GM23338 (cell line): ENCODE measurements at regions not wholly inside any gene's neighbourhood (a gene's known extent, or its start where the extent isn't known, plus 50 kb on each side); places are given as distances from the start of the nearest gene placed in this dataset.

Experiments used
- CREB1 ChIP-seq: fragments of 250-450 bp; sonication (Bioruptor Pico); IDR thresholded peaks from 2 replicates; pipeline ENCODE4 v1.5.0; 2020; ENCODE audit warnings: low read depth, mild to moderate bottlenecking, moderate library complexity
- EZH2 ChIP-seq: fragments of 200-600 bp; sonication (generic); IDR thresholded peaks from one replicate; pipeline ENCODE4 v1.8.0; 2017; ENCODE audit warnings: antibody characterized with exemption, mild to moderate bottlenecking, low read depth; ENCODE audit not compliant: unreplicated experiment
- EZH2phosphoT487 ChIP-seq: fragments of 200-600 bp; sonication (generic); IDR thresholded peaks from one replicate; pipeline ENCODE4 v1.8.1; 2018; ENCODE audit warnings: antibody characterized with exemption; ENCODE audit not compliant: unreplicated experiment
- JUNB ChIP-seq: IDR thresholded peaks from one replicate; pipeline ENCODE4 v1.6.1; 2016; ENCODE audit warnings: antibody characterized with exemption; ENCODE audit not compliant: unreplicated experiment
- NANOG ChIP-seq: IDR thresholded peaks from 2 replicates; pipeline ENCODE4 v1.6.1; 2016; ENCODE audit warnings: antibody characterized with exemption, borderline replicate concordance
- POLR2AphosphoS5 ChIP-seq: IDR thresholded peaks from 2 replicates; pipeline ENCODE4 v1.6.1; 2016; ENCODE audit warnings: antibody characterized with exemption, low read depth
- REST ChIP-seq: IDR thresholded peaks from one replicate; pipeline ENCODE4 v1.6.1; 2018; ENCODE audit warnings: antibody characterized with exemption; ENCODE audit not compliant: unreplicated experiment
- STAT1 ChIP-seq: IDR thresholded peaks from one replicate; pipeline ENCODE4 v1.6.1; 2016; ENCODE audit warnings: antibody characterized with exemption; ENCODE audit not compliant: unreplicated experiment
- ZNF331 ChIP-seq: fragments of 250-450 bp; sonication (Bioruptor Pico); IDR thresholded peaks from 2 replicates; pipeline ENCODE4 v1.5.0; 2020; ENCODE audit warnings: low read depth, mild to moderate bottlenecking, moderate library complexity
- TF ChIP-seq, protein P1 (sequence below), 2 experiments: fragments of 200-600 bp in 1 of 2; sonication (generic) in 1 of 2; conservative IDR thresholded peaks; 2 replicates each; pipeline versions ENCODE4 v1.5.1 to v1.6.1; 2016 to 2017; ENCODE audit warnings: antibody characterized with exemption in 2 of 2, low read depth in 2 of 2, mild to moderate bottlenecking in 2 of 2, moderate library complexity in 1 of 2
- TF ChIP-seq, protein P2 (sequence below): IDR thresholded peaks from 2 replicates; pipeline ENCODE4 v1.6.1; 2016; ENCODE audit warnings: antibody characterized with exemption
- TF ChIP-seq, protein P3 (sequence below): fragments of 250-450 bp; sonication (Bioruptor Pico); IDR thresholded peaks from 2 replicates; pipeline ENCODE4 v1.5.0; 2020; ENCODE audit warnings: mild to moderate bottlenecking, moderate library complexity

DNA sequence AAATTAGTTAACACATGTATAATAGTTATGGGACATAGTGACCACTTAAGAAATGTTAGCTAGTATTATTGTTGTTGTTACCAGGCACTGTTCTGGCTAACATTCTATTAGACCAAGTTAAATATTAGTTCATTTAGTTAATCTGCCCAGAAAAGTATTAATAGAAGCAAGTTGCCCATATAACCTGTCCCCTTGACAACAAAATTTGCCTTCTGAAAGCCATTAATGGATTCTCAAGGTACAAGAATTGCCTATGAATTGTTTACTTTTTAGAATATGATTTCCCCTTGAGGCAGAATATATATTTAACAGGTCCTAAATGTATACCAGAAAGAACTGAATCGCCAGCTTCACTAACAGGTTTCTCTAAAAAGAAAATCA is 167.3 kb upstream of the TMCC3 start:
- TF ChIP-seq POLR2AphosphoS5 = no peak
- TF ChIP-seq, protein P1, sequence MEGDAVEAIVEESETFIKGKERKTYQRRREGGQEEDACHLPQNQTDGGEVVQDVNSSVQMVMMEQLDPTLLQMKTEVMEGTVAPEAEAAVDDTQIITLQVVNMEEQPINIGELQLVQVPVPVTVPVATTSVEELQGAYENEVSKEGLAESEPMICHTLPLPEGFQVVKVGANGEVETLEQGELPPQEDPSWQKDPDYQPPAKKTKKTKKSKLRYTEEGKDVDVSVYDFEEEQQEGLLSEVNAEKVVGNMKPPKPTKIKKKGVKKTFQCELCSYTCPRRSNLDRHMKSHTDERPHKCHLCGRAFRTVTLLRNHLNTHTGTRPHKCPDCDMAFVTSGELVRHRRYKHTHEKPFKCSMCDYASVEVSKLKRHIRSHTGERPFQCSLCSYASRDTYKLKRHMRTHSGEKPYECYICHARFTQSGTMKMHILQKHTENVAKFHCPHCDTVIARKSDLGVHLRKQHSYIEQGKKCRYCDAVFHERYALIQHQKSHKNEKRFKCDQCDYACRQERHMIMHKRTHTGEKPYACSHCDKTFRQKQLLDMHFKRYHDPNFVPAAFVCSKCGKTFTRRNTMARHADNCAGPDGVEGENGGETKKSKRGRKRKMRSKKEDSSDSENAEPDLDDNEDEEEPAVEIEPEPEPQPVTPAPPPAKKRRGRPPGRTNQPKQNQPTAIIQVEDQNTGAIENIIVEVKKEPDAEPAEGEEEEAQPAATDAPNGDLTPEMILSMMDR (conservative IDR thresholded peaks at IDR 0.05; ENCODE audit: low read depth in 2 of 2) = no peak
- TF ChIP-seq, protein P2, sequence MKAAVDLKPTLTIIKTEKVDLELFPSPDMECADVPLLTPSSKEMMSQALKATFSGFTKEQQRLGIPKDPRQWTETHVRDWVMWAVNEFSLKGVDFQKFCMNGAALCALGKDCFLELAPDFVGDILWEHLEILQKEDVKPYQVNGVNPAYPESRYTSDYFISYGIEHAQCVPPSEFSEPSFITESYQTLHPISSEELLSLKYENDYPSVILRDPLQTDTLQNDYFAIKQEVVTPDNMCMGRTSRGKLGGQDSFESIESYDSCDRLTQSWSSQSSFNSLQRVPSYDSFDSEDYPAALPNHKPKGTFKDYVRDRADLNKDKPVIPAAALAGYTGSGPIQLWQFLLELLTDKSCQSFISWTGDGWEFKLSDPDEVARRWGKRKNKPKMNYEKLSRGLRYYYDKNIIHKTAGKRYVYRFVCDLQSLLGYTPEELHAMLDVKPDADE = no peak
- TF ChIP-seq JUNB = no peak
- no peak for TF ChIP-seq REST
- no peak for TF ChIP-seq EZH2
- no peak for TF ChIP-seq CREB1 (CRISPR knock-in tag)
- TF ChIP-seq EZH2phosphoT487 = no peak
- TF ChIP-seq ZNF331 (CRISPR knock-in tag) = no peak
- TF ChIP-seq STAT1 = no peak
- TF ChIP-seq, protein P3, sequence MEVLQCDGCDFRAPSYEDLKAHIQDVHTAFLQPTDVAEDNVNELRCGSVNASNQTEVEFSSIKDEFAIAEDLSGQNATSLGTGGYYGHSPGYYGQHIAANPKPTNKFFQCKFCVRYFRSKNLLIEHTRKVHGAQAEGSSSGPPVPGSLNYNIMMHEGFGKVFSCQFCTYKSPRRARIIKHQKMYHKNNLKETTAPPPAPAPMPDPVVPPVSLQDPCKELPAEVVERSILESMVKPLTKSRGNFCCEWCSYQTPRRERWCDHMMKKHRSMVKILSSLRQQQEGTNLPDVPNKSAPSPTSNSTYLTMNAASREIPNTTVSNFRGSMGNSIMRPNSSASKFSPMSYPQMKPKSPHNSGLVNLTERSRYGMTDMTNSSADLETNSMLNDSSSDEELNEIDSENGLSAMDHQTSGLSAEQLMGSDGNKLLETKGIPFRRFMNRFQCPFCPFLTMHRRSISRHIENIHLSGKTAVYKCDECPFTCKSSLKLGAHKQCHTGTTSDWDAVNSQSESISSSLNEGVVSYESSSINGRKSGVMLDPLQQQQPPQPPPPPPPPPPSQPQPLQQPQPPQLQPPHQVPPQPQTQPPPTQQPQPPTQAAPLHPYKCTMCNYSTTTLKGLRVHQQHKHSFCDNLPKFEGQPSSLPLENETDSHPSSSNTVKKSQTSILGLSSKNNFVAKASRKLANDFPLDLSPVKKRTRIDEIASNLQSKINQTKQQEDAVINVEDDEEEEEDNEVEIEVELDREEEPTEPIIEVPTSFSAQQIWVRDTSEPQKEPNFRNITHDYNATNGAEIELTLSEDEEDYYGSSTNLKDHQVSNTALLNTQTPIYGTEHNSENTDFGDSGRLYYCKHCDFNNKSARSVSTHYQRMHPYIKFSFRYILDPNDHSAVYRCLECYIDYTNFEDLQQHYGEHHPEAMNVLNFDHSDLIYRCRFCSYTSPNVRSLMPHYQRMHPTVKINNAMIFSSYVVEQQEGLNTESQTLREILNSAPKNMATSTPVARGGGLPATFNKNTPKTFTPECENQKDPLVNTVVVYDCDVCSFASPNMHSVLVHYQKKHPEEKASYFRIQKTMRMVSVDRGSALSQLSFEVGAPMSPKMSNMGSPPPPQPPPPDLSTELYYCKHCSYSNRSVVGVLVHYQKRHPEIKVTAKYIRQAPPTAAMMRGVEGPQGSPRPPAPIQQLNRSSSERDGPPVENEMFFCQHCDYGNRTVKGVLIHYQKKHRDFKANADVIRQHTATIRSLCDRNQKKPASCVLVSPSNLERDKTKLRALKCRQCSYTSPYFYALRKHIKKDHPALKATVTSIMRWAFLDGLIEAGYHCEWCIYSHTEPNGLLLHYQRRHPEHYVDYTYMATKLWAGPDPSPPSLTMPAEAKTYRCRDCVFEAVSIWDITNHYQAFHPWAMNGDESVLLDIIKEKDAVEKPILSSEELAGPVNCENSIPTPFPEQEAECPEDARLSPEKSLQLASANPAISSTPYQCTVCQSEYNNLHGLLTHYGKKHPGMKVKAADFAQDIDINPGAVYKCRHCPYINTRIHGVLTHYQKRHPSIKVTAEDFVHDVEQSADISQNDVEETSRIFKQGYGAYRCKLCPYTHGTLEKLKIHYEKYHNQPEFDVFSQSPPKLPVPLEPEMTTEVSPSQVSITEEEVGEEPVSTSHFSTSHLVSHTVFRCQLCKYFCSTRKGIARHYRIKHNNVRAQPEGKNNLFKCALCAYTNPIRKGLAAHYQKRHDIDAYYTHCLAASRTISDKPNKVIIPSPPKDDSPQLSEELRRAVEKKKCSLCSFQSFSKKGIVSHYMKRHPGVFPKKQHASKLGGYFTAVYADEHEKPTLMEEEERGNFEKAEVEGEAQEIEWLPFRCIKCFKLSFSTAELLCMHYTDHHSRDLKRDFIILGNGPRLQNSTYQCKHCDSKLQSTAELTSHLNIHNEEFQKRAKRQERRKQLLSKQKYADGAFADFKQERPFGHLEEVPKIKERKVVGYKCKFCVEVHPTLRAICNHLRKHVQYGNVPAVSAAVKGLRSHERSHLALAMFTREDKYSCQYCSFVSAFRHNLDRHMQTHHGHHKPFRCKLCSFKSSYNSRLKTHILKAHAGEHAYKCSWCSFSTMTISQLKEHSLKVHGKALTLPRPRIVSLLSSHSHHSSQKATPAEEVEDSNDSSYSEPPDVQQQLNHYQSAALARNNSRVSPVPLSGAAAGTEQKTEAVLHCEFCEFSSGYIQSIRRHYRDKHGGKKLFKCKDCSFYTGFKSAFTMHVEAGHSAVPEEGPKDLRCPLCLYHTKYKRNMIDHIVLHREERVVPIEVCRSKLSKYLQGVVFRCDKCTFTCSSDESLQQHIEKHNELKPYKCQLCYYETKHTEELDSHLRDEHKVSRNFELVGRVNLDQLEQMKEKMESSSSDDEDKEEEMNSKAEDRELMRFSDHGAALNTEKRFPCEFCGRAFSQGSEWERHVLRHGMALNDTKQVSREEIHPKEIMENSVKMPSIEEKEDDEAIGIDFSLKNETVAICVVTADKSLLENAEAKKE (CRISPR knock-in tag) = no peak
- TF ChIP-seq NANOG = no peak
